Neural crest cell (in vitro differentiated cells): ENCODE measurements at regions not wholly inside any gene's neighbourhood (a gene's known extent, or its start where the extent isn't known, plus 50 kb on each side); places are given as distances from the start of the nearest gene placed in this dataset.

Experiments used
- DNase-seq: peaks from one replicate; pipeline ENCODE4 v3.0.0; 2021; ENCODE audit warnings: low read depth, mixed read lengths, low spot score
- H3K27ac Mint-ChIP-seq: one replicate; pipeline ENCODE4 v1.8.0; 2021; ENCODE audit warnings: mild to moderate bottlenecking, mixed read lengths; ENCODE audit not compliant: unreplicated experiment
- H3K27me3 Mint-ChIP-seq: 2 replicates; pipeline ENCODE4 v1.8.0; 2021; ENCODE audit warnings: low read depth, mild to moderate bottlenecking, mixed read lengths
- H3K36me3 Mint-ChIP-seq: 2 replicates; pipeline ENCODE4 v1.8.0; 2021; ENCODE audit warnings: low read depth, mild to moderate bottlenecking, mixed read lengths
- H3K4me1 Mint-ChIP-seq: 2 replicates; pipeline ENCODE4 v1.8.0; 2021; ENCODE audit warnings: mixed read lengths
- H3K4me3 Mint-ChIP-seq: one replicate; pipeline ENCODE4 v1.8.0; 2021; ENCODE audit warnings: mild to moderate bottlenecking, mixed read lengths
- H3K9me3 Mint-ChIP-seq: 2 replicates; pipeline ENCODE4 v1.8.0; 2021; ENCODE audit warnings: mixed read lengths
- CTCF ChIP-seq: fragments of 200-600 bp; sonication (generic); conservative IDR thresholded peaks from 2 replicates; pipeline ENCODE4 v1.5.0; 2021; ENCODE audit warnings: antibody characterized with exemption, mild to moderate bottlenecking

- H3K4me3 Mint-ChIP-seq, result no peak overlapping the region
- no peaks in the 10 kb centered on the region for H3K4me1 Mint-ChIP-seq
- no peak overlapping the region for H3K27ac Mint-ChIP-seq
- DNase-seq, result no peak
- H3K9me3 Mint-ChIP-seq, result no peaks in the 10 kb centered on the region
- H3K36me3 Mint-ChIP-seq, result no peaks in the 10 kb centered on the region
- H3K27me3 Mint-ChIP-seq, result no peaks in the 10 kb centered on the region
- no peak for TF ChIP-seq CTCF
Measured at GRCh38 chr4:111512081-111512783, 633.0 kb upstream of the FAM241A start.

GRCh38 chr4:111519683-111520082, 625.6 kb upstream of the FAM241A start:
- DNase-seq, result no peak
- Mint-ChIP-seq H3K27me3 (no peaks in the 10 kb centered on the region), H3K36me3 (no peaks in the 10 kb centered on the region), H3K27ac (no peak overlapping the region), H3K4me3 (no peak overlapping the region), H3K9me3 (no peaks in the 10 kb centered on the region), H3K4me1 (no peaks in the 10 kb centered on the region)
- no peak for TF ChIP-seq CTCF

GRCh38 chr4:111530446-111530845, 614.8 kb upstream of the FAM241A start:
- Mint-ChIP-seq H3K27me3 (no peaks in the 10 kb centered on the region), H3K4me1 (no peaks in the 10 kb centered on the region), H3K4me3 (no peak overlapping the region), H3K9me3 (peaks cover 6% of the 10 kb centered on the region), H3K36me3 (peaks cover 2% of the 10 kb centered on the region), H3K27ac (no peak overlapping the region)
- no peak for TF ChIP-seq CTCF
- no peak for DNase-seq

- Mint-ChIP-seq H3K4me3 (no peak overlapping the region), H3K27me3 (no peaks in the 10 kb centered on the region), H3K36me3 (no peaks in the 10 kb centered on the region), H3K27ac (no peak overlapping the region), H3K9me3 (no peaks in the 10 kb centered on the region), H3K4me1 (no peaks in the 10 kb centered on the region)
- TF ChIP-seq CTCF, result no peak
- DNase-seq, result no peak
Measured at GRCh38 chr4:111535792-111536191, 609.5 kb upstream of the FAM241A start.

- Mint-ChIP-seq H3K4me3 (no peak overlapping the region), H3K4me1 (no peaks in the 10 kb centered on the region), H3K9me3 (no peaks in the 10 kb centered on the region), H3K27me3 (no peaks in the 10 kb centered on the region), H3K27ac (no peak overlapping the region), H3K36me3 (no peaks in the 10 kb centered on the region)
- no peak for TF ChIP-seq CTCF
- DNase-seq, result no peak
Measured at GRCh38 chr4:111537165-111537564, 608.1 kb upstream of the FAM241A start.
